ENCODE measurements at regions not wholly inside any gene's neighbourhood (a gene's known extent, or its start where the extent isn't known, plus 50 kb on each side); places are given as distances from the start of the nearest gene placed in this dataset.

GRCh38 chr5:94027145-94027544, 285.7 kb upstream of the POU5F2 start:
- TF ChIP-seq MAX (IDR thresholded peaks at IDR 0.05), result no peak
- TF ChIP-seq TCF12 (IDR thresholded peaks at IDR 0.05; ENCODE audit: low read depth), result no peak
- no peak for TF ChIP-seq CEBPB (IDR thresholded peaks at IDR 0.05)
- no peak for TF ChIP-seq FOXM1 (IDR thresholded peaks at IDR 0.05; ENCODE audit: borderline replicate concordance, low read depth)
- TF ChIP-seq EGR1 (IDR thresholded peaks at IDR 0.05), result no peak
- TF ChIP-seq YY1 (IDR thresholded peaks at IDR 0.05; ENCODE audit: low read depth), result no peak
- TF ChIP-seq ZBTB7A (IDR thresholded peaks at IDR 0.05; ENCODE audit: low read depth), result no peak
- no peak for TF ChIP-seq NFIC (IDR thresholded peaks at IDR 0.05)
- TF ChIP-seq TAF1 (IDR thresholded peaks at IDR 0.05; ENCODE audit: low read depth), result no peak
- TF ChIP-seq TEAD4 (IDR thresholded peaks at IDR 0.05), result no peak
- TF ChIP-seq EP300 (IDR thresholded peaks at IDR 0.05; ENCODE audit: borderline replicate concordance), result no peak
- TF ChIP-seq REST (IDR thresholded peaks at IDR 0.05; ENCODE audit: low read depth), result no peak
- no peak for TF ChIP-seq CREB1 (IDR thresholded peaks at IDR 0.05; ENCODE audit: low read depth)
- no peak for TF ChIP-seq USF1 (IDR thresholded peaks at IDR 0.05)
- no peak for TF ChIP-seq RAD21 (IDR thresholded peaks at IDR 0.05; ENCODE audit: low read depth)

GRCh38 chr5:94025788-94026473, 284.5 kb upstream of the POU5F2 start:
- TF ChIP-seq RAD21 (IDR thresholded peaks at IDR 0.05; ENCODE audit: low read depth) (peak; percentile 11; the same call in 1 of the 2 replicates), USF1 (IDR thresholded peaks at IDR 0.05) (no peak)

- no peak for TF ChIP-seq REST (IDR thresholded peaks at IDR 0.05; ENCODE audit: low read depth)
- TF ChIP-seq MAX (IDR thresholded peaks at IDR 0.05), result no peak
- no peak for TF ChIP-seq USF1 (IDR thresholded peaks at IDR 0.05)
Measured at GRCh38 chr5:94024620-94025019, 283.2 kb upstream of the POU5F2 start.

- TF ChIP-seq ZBTB7A (IDR thresholded peaks at IDR 0.05; ENCODE audit: low read depth), result no peak
Measured at GRCh38 chr5:94024101-94024500, 282.7 kb upstream of the POU5F2 start.

- TF ChIP-seq MAX (IDR thresholded peaks at IDR 0.05) (0 out of 2 replicates have a peak, but pooled peaks have one; percentile 38), FOXM1 (IDR thresholded peaks at IDR 0.05; ENCODE audit: borderline replicate concordance, low read depth) (peak; percentile 77; the same call in 1 of the 2 replicates), EGR1 (IDR thresholded peaks at IDR 0.05) (no peak), USF1 (IDR thresholded peaks at IDR 0.05) (no peak), EP300 (IDR thresholded peaks at IDR 0.05; ENCODE audit: borderline replicate concordance) (peak; percentile 88), TEAD4 (IDR thresholded peaks at IDR 0.05) (peak; percentile 27; the same call in 1 of the 2 replicates), RAD21 (IDR thresholded peaks at IDR 0.05; ENCODE audit: low read depth) (peak; percentile 6; the same call in 1 of the 2 replicates), REST (IDR thresholded peaks at IDR 0.05; ENCODE audit: low read depth) (peak; percentile 18; the same call in 1 of the 2 replicates), TCF12 (IDR thresholded peaks at IDR 0.05; ENCODE audit: low read depth) (peak; percentile 81), ZBTB7A (IDR thresholded peaks at IDR 0.05; ENCODE audit: low read depth) (no peak), NFIC (IDR thresholded peaks at IDR 0.05) (peak; percentile 95), CREB1 (IDR thresholded peaks at IDR 0.05; ENCODE audit: low read depth) (no peak), CEBPB (IDR thresholded peaks at IDR 0.05) (no peak), YY1 (IDR thresholded peaks at IDR 0.05; ENCODE audit: low read depth) (no peak), TAF1 (IDR thresholded peaks at IDR 0.05; ENCODE audit: low read depth) (no peak)
Measured at GRCh38 chr5:94021246-94021645, 279.8 kb upstream of the POU5F2 start.
